ENCODE measurements at regions not wholly inside any gene's neighbourhood (a gene's known extent, or its start where the extent isn't known, plus 50 kb on each side); places are given as distances from the start of the nearest gene placed in this dataset.

DNA sequence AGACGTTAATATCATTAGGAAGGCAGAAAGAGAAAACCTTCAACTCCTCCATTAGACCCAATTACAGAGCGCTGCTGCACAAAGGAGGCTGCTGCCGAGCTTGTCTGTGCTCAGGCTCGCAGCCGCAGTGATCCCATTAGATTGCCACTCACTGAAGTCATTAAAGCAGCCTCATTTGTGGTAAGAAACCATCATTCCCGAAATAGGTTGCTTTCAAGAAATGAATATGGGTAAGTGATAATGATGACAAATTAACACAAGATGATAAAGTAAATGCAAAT lies 137.2 kb downstream of the CAVIN4 start:
- TF ChIP-seq, protein P1, sequence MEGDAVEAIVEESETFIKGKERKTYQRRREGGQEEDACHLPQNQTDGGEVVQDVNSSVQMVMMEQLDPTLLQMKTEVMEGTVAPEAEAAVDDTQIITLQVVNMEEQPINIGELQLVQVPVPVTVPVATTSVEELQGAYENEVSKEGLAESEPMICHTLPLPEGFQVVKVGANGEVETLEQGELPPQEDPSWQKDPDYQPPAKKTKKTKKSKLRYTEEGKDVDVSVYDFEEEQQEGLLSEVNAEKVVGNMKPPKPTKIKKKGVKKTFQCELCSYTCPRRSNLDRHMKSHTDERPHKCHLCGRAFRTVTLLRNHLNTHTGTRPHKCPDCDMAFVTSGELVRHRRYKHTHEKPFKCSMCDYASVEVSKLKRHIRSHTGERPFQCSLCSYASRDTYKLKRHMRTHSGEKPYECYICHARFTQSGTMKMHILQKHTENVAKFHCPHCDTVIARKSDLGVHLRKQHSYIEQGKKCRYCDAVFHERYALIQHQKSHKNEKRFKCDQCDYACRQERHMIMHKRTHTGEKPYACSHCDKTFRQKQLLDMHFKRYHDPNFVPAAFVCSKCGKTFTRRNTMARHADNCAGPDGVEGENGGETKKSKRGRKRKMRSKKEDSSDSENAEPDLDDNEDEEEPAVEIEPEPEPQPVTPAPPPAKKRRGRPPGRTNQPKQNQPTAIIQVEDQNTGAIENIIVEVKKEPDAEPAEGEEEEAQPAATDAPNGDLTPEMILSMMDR (IDR thresholded peaks at IDR 0.05) = no peak
- no peak for TF ChIP-seq POLR2AphosphoS5 (IDR thresholded peaks at IDR 0.05)
- no peak for TF ChIP-seq EP300 (IDR thresholded peaks at IDR 0.05)
